B cell (primary cell): ENCODE measurements at regions not wholly inside any gene's neighbourhood (a gene's known extent, or its start where the extent isn't known, plus 50 kb on each side); places are given as distances from the start of the nearest gene placed in this dataset.

Source experiments
- ATAC-seq: fragments of 200-7000 bp; cut with Tn5 transposase; one replicate; pipeline ENCODE4 v1.10.0; 2021; ENCODE audit warnings: low read depth, mild to moderate bottlenecking, moderate number of reproducible peaks, moderate library complexity
- CTCF ChIA-PET: fragments of 350-600 bp; sonication (Branson Sonifier 250); formaldehyde crosslinking; loops from one replicate; lab custom pipeline; 2021; ENCODE audit warnings: antibody characterized with exemption, inconsistent platforms; lab: Charles Lee
- POLR2A ChIA-PET: fragments of 350-600 bp; sonication (Branson Sonifier 250); formaldehyde crosslinking; loops from one replicate; lab custom pipeline; 2021; ENCODE audit warnings: antibody characterized with exemption; lab: Charles Lee
- DNase-seq: peaks from one replicate; pipeline ENCODE4 v3.0.0; 2013
- H2AFZ ChIP-seq: 2 replicates; pipeline ENCODE4 v1.6.1; 2012; ENCODE audit warnings: mild to moderate bottlenecking, low read depth, low read length; ENCODE audit not compliant: insufficient read depth, poor library complexity, severe bottlenecking
- H3K27ac ChIP-seq, 2 donors: 1 replicate in 1 of 2; 2 replicates in 1 of 2; pipeline ENCODE4 v1.5.1; 2012 to 2013; ENCODE audit warnings: low read length in 2 of 2, mild to moderate bottlenecking in 2 of 2, moderate library complexity in 1 of 2
- H3K27me3 ChIP-seq, 4 experiments: fragments of 200-600 bp in 1 of 4; sonication (generic) in 1 of 4; replicated peaks in 1 of 4; 1 replicate in 2 of 4; 2 replicates in 2 of 4; pipeline versions ENCODE4 v1.6.1 to v1.7.0; 2013 to 2016; ENCODE audit warnings: low read length in 3 of 4, mild to moderate bottlenecking in 2 of 4, mixed read lengths in 1 of 4, moderate library complexity in 1 of 4; ENCODE audit not compliant: insufficient read depth in 4 of 4, control insufficient read depth in 3 of 4; ENCODE audit errors: control extremely low read depth in 1 of 4
- H3K36me3 ChIP-seq, 2 experiments: replicated peaks in 1 of 2; 1 replicate in 1 of 2; 2 replicates in 1 of 2; pipeline versions ENCODE4 v1.6.1 to v1.7.1; 2013; ENCODE audit warnings: low read length in 1 of 2; ENCODE audit not compliant: insufficient read depth in 2 of 2, control insufficient read depth in 1 of 2; ENCODE audit errors: control extremely low read depth in 1 of 2, extremely low read depth in 1 of 2
- H3K4me1 ChIP-seq, 2 donors: fragments of 200-600 bp in 1 of 2; sonication (generic) in 1 of 2; 1 replicate in 1 of 2; 2 replicates in 1 of 2; pipeline versions ENCODE4 v1.5.1 to v1.6.1; 2013 to 2017; ENCODE audit warnings: low read length in 2 of 2; ENCODE audit not compliant: control insufficient read depth in 2 of 2, insufficient read depth in 2 of 2
- H3K4me2 ChIP-seq: replicated peaks from 2 replicates; pipeline ENCODE3; 2012; ENCODE audit warnings: mild to moderate bottlenecking, low read depth, low read length; ENCODE audit not compliant: poor library complexity, severe bottlenecking
- H3K4me3 ChIP-seq, 5 experiments: fragments of 200-600 bp in 1 of 5; sonication (generic) in 1 of 5; 1 replicate in 3 of 5; 2 replicates in 2 of 5; pipeline versions ENCODE4 v1.5.1 to v1.7.0; 2011 to 2016; ENCODE audit warnings: low read length in 4 of 5, mild to moderate bottlenecking in 4 of 5, low read depth in 2 of 5, control low read depth in 1 of 5, moderate library complexity in 1 of 5; ENCODE audit not compliant: insufficient read depth in 1 of 5; ENCODE audit errors: control extremely low read depth in 1 of 5, extremely low read depth in 1 of 5
- H3K79me2 ChIP-seq: fragments of 200-600 bp; sonication (generic); one replicate; pipeline ENCODE4 v1.6.0; 2016; ENCODE audit warnings: low read length; ENCODE audit not compliant: control insufficient read depth, insufficient read depth
- H3K9ac ChIP-seq: fragments of 200-600 bp; sonication (generic); 2 replicates; pipeline ENCODE4 v1.6.1; 2017; ENCODE audit warnings: mild to moderate bottlenecking, low read length, moderate library complexity
- H3K9me3 ChIP-seq, 3 donors: one replicate each; pipeline versions ENCODE4 v1.6.1 to v1.7.1; 2013; ENCODE audit warnings: low read length in 2 of 3; ENCODE audit not compliant: control insufficient read depth in 2 of 3, insufficient read depth in 1 of 3; ENCODE audit errors: control extremely low read depth in 1 of 3
- H4K20me1 ChIP-seq: 2 replicates; pipeline ENCODE4 v1.6.0; 2012; ENCODE audit warnings: mild to moderate bottlenecking, low read length; ENCODE audit not compliant: insufficient read depth, control insufficient read depth, poor library complexity, severe bottlenecking
- H3K27ac Mint-ChIP-seq: one replicate; pipeline ENCODE4 v1.8.0; 2021; ENCODE audit warnings: mixed read lengths
- H3K27me3 Mint-ChIP-seq: one replicate; pipeline ENCODE4 v1.8.0; 2021; ENCODE audit warnings: mixed read lengths
- H3K4me1 Mint-ChIP-seq: one replicate; pipeline ENCODE4 v1.8.0; 2021; ENCODE audit warnings: mixed read lengths
- H3K4me3 Mint-ChIP-seq: one replicate; pipeline ENCODE4 v1.8.0; 2021; ENCODE audit warnings: mixed read lengths
- H3K9me3 Mint-ChIP-seq: one replicate; pipeline ENCODE4 v1.8.0; 2022; ENCODE audit warnings: mixed read lengths; ENCODE audit not compliant: insufficient read depth
- CTCF ChIP-seq: fragments of 200-600 bp; IDR thresholded peaks from one replicate; pipeline ENCODE4 v1.8.0; 2022; ENCODE audit warnings: antibody characterized with exemption, mild to moderate bottlenecking
- EZH2 ChIP-seq: IDR thresholded peaks from 2 replicates; pipeline ENCODE4 v1.6.1; 2012; ENCODE audit warnings: borderline replicate concordance, low read depth, mild to moderate bottlenecking, moderate library complexity, low read length; ENCODE audit not compliant: insufficient read depth, poor library complexity, severe bottlenecking
- WGBS: methylation state at CpG from one replicate; pipeline ENCODE4 v1.1.5; 2013; ENCODE audit warnings: missing lambda C conversion rate; ENCODE audit not compliant: insufficient coverage; 5-methylcytosine and 5-hydroxymethylcytosine counted together
- intact Hi-C: fragments of 100-400 bp; cut with micrococcal nuclease; formaldehyde crosslinking; loops from one replicate; pipeline ENCODE4 v1.10.0; 2022

- H2AFZ ChIP-seq: no peak overlapping the region
- no peak for ATAC-seq
- H3K9me3 ChIP-seq: peaks cover 0 to 2% (median 0%) of the 10 kb centered on the region in 3 donors
- TF ChIP-seq EZH2: no peak
- TF ChIP-seq CTCF: no peak
- no peaks in the 10 kb centered on the region for H4K20me1 ChIP-seq
- no peaks in the 10 kb centered on the region for H3K36me3 ChIP-seq
- peaks cover 23% of the 10 kb centered on the region for H3K27me3 Mint-ChIP-seq
- H3K4me2 ChIP-seq: no peak overlapping the region
- no peak for DNase-seq
- peaks cover 7% of the 10 kb centered on the region for H3K4me1 Mint-ChIP-seq
- no peak overlapping the region for H3K4me3 ChIP-seq
- 49% methylated on average over 2 of the region's 4 CpGs for WGBS
- H3K27ac ChIP-seq: no peak overlapping the region
- H3K4me3 Mint-ChIP-seq: no peak overlapping the region
- ChIA-PET POLR2A (no interaction called here), CTCF (no interaction called here)
- H3K27me3 ChIP-seq: peaks cover 0 to 5% (median under 1%) of the 10 kb centered on the region in 4 experiments
- H3K79me2 ChIP-seq: no peaks in the 10 kb centered on the region
- peaks cover 5 to 8% of the 10 kb centered on the region in 2 donors for H3K4me1 ChIP-seq
- no peak overlapping the region for H3K9ac ChIP-seq
- no peak overlapping the region for H3K27ac Mint-ChIP-seq
- intact Hi-C loops: no loop called here
- H3K9me3 Mint-ChIP-seq: no peaks in the 10 kb centered on the region
Measured at GRCh38 chr7:135831455-135832195, 83.0 kb upstream of the FAM180A start.

- H3K36me3 ChIP-seq: no peaks in the 10 kb centered on the region
- peaks cover 28% of the 10 kb centered on the region for H3K27me3 Mint-ChIP-seq
- DNase-seq (no peak), ATAC-seq (no peak)
- H3K9me3 ChIP-seq: peaks cover 0 to 2% (median 0%) of the 10 kb centered on the region in 3 donors
- no peaks in the 10 kb centered on the region for H3K79me2 ChIP-seq
- no peak overlapping the region for H3K4me3 ChIP-seq
- intact Hi-C loops: no loop called here
- ChIA-PET POLR2A (no interaction called here), CTCF (no interaction called here)
- H3K9me3 Mint-ChIP-seq: no peaks in the 10 kb centered on the region
- H4K20me1 ChIP-seq: no peaks in the 10 kb centered on the region
- no peak overlapping the region for H3K4me3 Mint-ChIP-seq
- H3K27ac Mint-ChIP-seq: no peak overlapping the region
- H2AFZ ChIP-seq: no peak overlapping the region
- H3K9ac ChIP-seq: no peak overlapping the region
- no peaks in the 10 kb centered on the region for H3K4me1 ChIP-seq
- H3K27me3 ChIP-seq: peaks cover 0 to 5% (median under 1%) of the 10 kb centered on the region in 4 experiments
- no peak overlapping the region for H3K4me2 ChIP-seq
- no peak overlapping the region for H3K27ac ChIP-seq
- no peaks in the 10 kb centered on the region for H3K4me1 Mint-ChIP-seq
- WGBS: 94% methylated on average over 3 of the region's 9 CpGs
- TF ChIP-seq CTCF: no peak
- no peak for TF ChIP-seq EZH2
Measured at GRCh38 chr7:135828604-135829003, 80.0 kb upstream of the FAM180A start.
